NAMALWA (cell line): ENCODE measurements at regions not wholly inside any gene's neighbourhood (a gene's known extent, or its start where the extent isn't known, plus 50 kb on each side); places are given as distances from the start of the nearest gene placed in this dataset.
"Not testable (repeated sequence)": the region's sequence is repeated elsewhere in the genome, so short reads cannot be mapped to it uniquely, and the experiment has no call there.

Experiments
- DNase-seq: peaks from one replicate; pipeline ENCODE4 v3.0.0-alpha.2; 2015; ENCODE audit warnings: low spot score

GRCh38 chr7:38331853-38332595 is 58.6 kb upstream of the TARP start:
- not testable (repeated sequence) for DNase-seq

GRCh38 chr7:38330861-38331621 is 57.6 kb upstream of the TARP start:
- DNase-seq, result peak; percentile 61

- no peak for DNase-seq
Observed at GRCh38 chr7:38330039-38330438, 56.6 kb upstream of the TARP start.

- DNase-seq, result no peak
Observed at GRCh38 chr7:38329340-38329739, 55.9 kb upstream of the TARP start.

GRCh38 chr7:38328814-38329213 is 55.4 kb upstream of the TARP start:
- DNase-seq, result no peak

GRCh38 chr7:38327637-38328036 is 54.2 kb upstream of the TARP start:
- DNase-seq, result no peak
